WI38 (cell line): ENCODE measurements at regions not wholly inside any gene's neighbourhood (a gene's known extent, or its start where the extent isn't known, plus 50 kb on each side); places are given as distances from the start of the nearest gene placed in this dataset.
"Not testable (repeated sequence)": the region's sequence is repeated elsewhere in the genome, so short reads cannot be mapped to it uniquely, and the experiment has no call there.

Experiments
- H3K4me3 ChIP-seq: 2 replicates; pipeline ENCODE4 v1.5.1; 2011; ENCODE audit warnings: low read depth, mild to moderate bottlenecking, control low read depth, low read length
- CTCF ChIP-seq: IDR thresholded peaks from 2 replicates; pipeline ENCODE4 v1.5.1; 2012; ENCODE audit warnings: low read depth, mild to moderate bottlenecking, control low read depth, low read length

DNA sequence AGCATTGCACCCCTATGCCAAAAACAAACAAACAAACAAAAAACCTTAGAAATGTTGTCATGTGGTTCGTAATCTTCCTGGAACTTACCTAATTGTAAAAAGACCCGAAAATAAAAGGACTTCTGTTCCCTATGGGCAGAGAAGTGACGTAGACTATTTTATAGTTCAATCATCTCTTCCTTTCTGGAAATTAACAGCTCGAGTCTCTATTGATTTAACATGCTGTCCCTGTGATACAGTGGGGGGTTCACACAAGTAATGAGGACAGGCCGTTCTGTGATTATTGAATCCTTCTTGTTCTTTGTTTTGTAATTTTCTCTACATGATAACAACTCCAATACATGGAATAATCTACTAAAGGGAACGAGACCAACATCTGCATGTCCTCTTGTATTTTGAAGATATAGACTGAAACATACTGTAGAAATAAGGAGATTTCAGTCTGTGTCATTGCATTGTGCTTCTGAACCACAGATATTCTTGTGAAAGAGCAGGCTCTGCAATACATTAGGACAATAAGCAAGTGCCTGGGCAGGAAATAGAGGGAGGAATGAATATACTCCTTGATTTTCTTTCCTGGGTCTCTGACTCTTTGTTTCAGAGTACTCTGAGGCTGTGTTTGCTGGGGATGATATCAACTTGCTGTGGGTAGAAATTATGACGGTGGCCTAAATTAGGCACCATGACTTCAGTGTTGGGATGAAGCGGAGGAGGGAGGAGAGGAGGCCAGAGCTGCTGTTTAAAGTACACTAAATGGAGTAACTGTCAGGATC is 65.7 kb upstream of the PPM1B start:
- H3K4me3 ChIP-seq: no peak overlapping the region
- TF ChIP-seq CTCF: no peak

GRCh38 chr2:44103639-44104038 is 65.0 kb upstream of the PPM1B start:
- no peak for TF ChIP-seq CTCF
- no peak overlapping the region for H3K4me3 ChIP-seq

GRCh38 chr2:44104855-44105271 is 63.8 kb upstream of the PPM1B start:
- no peak overlapping the region for H3K4me3 ChIP-seq
- no peak for TF ChIP-seq CTCF

DNA sequence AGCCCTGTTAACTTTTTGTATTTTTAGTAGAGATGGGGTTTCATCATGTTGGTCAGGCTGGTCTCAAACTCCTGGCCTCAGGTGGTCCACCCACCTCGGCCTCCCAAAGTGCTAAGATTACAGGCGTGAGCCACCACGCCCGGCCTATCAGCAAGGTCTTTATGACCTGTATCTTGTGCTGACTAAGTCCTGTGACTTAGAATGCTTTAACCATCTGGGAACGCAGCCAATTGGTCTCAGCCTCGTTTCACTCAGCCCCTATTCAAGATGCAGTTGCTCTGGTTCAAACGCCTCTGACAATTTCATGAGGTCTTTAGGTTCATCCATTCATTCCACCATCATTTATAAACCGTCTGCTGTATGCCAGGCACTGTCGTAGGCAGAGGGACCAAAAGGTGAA is 62.2 kb upstream of the PPM1B start:
- not testable (repeated sequence) for H3K4me3 ChIP-seq

- TF ChIP-seq CTCF: no peak
- no peak overlapping the region for H3K4me3 ChIP-seq
Measured at GRCh38 chr2:44107086-44107740, 61.5 kb upstream of the PPM1B start.

- H3K4me3 ChIP-seq: no peak overlapping the region
- TF ChIP-seq CTCF: no peak
Measured at GRCh38 chr2:44107974-44108373, 60.7 kb upstream of the PPM1B start.

DNA sequence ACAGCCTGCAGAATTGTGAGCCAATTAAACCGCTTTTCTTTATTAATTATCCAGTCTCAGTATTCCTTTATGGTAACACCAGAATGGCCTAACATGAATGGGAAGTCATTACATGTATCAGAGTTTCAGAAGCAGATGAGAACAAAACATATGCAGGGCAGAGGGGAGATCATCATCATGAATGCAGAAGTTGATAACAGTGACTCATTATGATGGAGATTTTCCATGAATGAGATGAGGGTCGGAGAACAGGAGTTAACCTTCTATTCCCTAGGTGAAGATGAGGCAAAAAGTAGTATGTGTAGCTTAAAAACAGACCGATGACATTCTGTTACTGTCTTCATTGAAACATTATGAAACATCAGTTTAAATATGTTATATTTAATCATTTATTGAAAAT is 59.5 kb upstream of the PPM1B start:
- H3K4me3 ChIP-seq: no peak overlapping the region
- TF ChIP-seq CTCF: no peak

- H3K4me3 ChIP-seq: no peak overlapping the region
- no peak for TF ChIP-seq CTCF
Measured at GRCh38 chr2:44110444-44110843, 58.2 kb upstream of the PPM1B start.
